Tibial nerve (tissue), 4 donors: ENCODE measurements at regions not wholly inside any gene's neighbourhood (a gene's known extent, or its start where the extent isn't known, plus 50 kb on each side); places are given as distances from the start of the nearest gene placed in this dataset.

Experiments
- DNase-seq, 2 donors: peaks; one replicate each; pipeline ENCODE4 v3.0.0-alpha.2; 2019; ENCODE audit warnings: low spot score in 2 of 2
- H3K27ac ChIP-seq, 4 donors: fragments of 200-600 bp; sonication (generic) in 3 of 4; one replicate each; pipeline ENCODE4 v1.5.1; 2017 to 2019; ENCODE audit warnings: mild to moderate bottlenecking in 1 of 4
- H3K27me3 ChIP-seq, 2 donors: fragments of 200-600 bp; sonication (generic) in 1 of 2; one replicate each; pipeline versions ENCODE4 v1.5.1 to v1.6.0; 2017 to 2019
- H3K36me3 ChIP-seq, 3 donors: fragments of 200-600 bp; sonication (generic); one replicate each; pipeline ENCODE4 v1.5.1; 2018 to 2019
- H3K4me1 ChIP-seq, 4 donors: fragments of 200-600 bp; sonication (generic) in 3 of 4; one replicate each; pipeline ENCODE4 v1.5.1; 2017 to 2019
- H3K4me3 ChIP-seq, 4 donors: fragments of 200-600 bp; sonication (generic) in 3 of 4; one replicate each; pipeline ENCODE4 v1.5.1; 2017 to 2019; ENCODE audit warnings: mild to moderate bottlenecking in 1 of 4, moderate library complexity in 1 of 4
- H3K9me3 ChIP-seq, 4 donors: fragments of 200-600 bp; sonication (generic) in 3 of 4; one replicate each; pipeline ENCODE4 v1.5.1; 2017 to 2019
- CTCF ChIP-seq, 5 experiments: fragments of 200-600 bp in 3 of 5; fragments of 450-650 bp in 2 of 5; sonication (generic) in 3 of 5; IDR thresholded peaks; one replicate each; pipeline ENCODE4 v1.5.1; 2016 to 2019; ENCODE audit warnings: antibody characterized with exemption in 5 of 5, mild to moderate bottlenecking in 3 of 5, moderate library complexity in 2 of 5
- EP300 ChIP-seq, 2 donors: sonication (generic); formaldehyde crosslinking; IDR thresholded peaks; one replicate each; pipeline ENCODE4 v1.6.1; 2017; ENCODE audit warnings: antibody characterized with exemption in 2 of 2, mild to moderate bottlenecking in 1 of 2
- POLR2A ChIP-seq, 2 donors: fragments of 450-650 bp; IDR thresholded peaks; one replicate each; pipeline ENCODE4 v1.6.1; 2017; ENCODE audit warnings: antibody characterized with exemption in 2 of 2, mild to moderate bottlenecking in 2 of 2, moderate library complexity in 2 of 2
- WGBS, 2 donors: methylation state at CpG; one replicate each; pipeline ENCODE4 v1.1.5; 2018; 5-methylcytosine and 5-hydroxymethylcytosine counted together

- DNase-seq, result no peak
- no peak for TF ChIP-seq CTCF (IDR thresholded peaks at IDR 0.05)
- no peak for TF ChIP-seq POLR2A (IDR thresholded peaks at IDR 0.05)
- no peak for TF ChIP-seq EP300 (IDR thresholded peaks at IDR 0.05)
- no peak overlapping the region for H3K27ac ChIP-seq
These were observed 158.4 kb upstream of the MAGI3 start for GRCh38 chr1:113231866-113232265.

GRCh38 chr1:113233441-113233840, 156.9 kb upstream of the MAGI3 start:
- Histone ChIP-seq H3K4me1 (no peaks in the 10 kb centered on the region), H3K27me3 (no peaks in the 10 kb centered on the region), H3K36me3 (no peaks in the 10 kb centered on the region), H3K4me3 (no peak overlapping the region), H3K9me3 (no peaks in the 10 kb centered on the region), H3K27ac (no peak overlapping the region)
- 70 to 73% methylated on average over 5 of the region's 5 CpGs for WGBS, 2 donors
- TF ChIP-seq CTCF (IDR thresholded peaks at IDR 0.05) (no peak), POLR2A (IDR thresholded peaks at IDR 0.05) (no peak), EP300 (IDR thresholded peaks at IDR 0.05) (no peak)
- no peak for DNase-seq

More at GRCh38 chr1:113231866-113232265, 158.4 kb upstream of the MAGI3 start:
- 66 to 75% methylated on average over 13 of the region's 13 CpGs for WGBS, 2 donors
- Histone ChIP-seq H3K4me3 (no peak overlapping the region), H3K4me1 (no peaks in the 10 kb centered on the region), H3K27me3 (no peaks in the 10 kb centered on the region), H3K36me3 (no peaks in the 10 kb centered on the region), H3K9me3 (no peaks in the 10 kb centered on the region)

- H3K9me3 ChIP-seq, result no peaks in the 10 kb centered on the region
- no peak overlapping the region for H3K4me3 ChIP-seq
- H3K36me3 ChIP-seq, result no peaks in the 10 kb centered on the region
- no peaks in the 10 kb centered on the region for H3K27me3 ChIP-seq
- no peaks in the 10 kb centered on the region for H3K4me1 ChIP-seq
- 74 to 75% methylated on average over 2 of the region's 2 CpGs for WGBS, 2 donors
- H3K27ac ChIP-seq, result no peak overlapping the region
- DNase-seq, result no peak
- no peak for TF ChIP-seq EP300 (IDR thresholded peaks at IDR 0.05)
- no peak for TF ChIP-seq CTCF (IDR thresholded peaks at IDR 0.05)
- no peak for TF ChIP-seq POLR2A (IDR thresholded peaks at IDR 0.05)
These were observed 149.1 kb upstream of the MAGI3 start for GRCh38 chr1:113241237-113241636.

GRCh38 chr1:113242481-113242880, 147.8 kb upstream of the MAGI3 start:
- no peak overlapping the region for H3K27ac ChIP-seq
- no peak overlapping the region for H3K4me3 ChIP-seq
- no peaks in the 10 kb centered on the region for H3K4me1 ChIP-seq
- no peak for TF ChIP-seq CTCF (IDR thresholded peaks at IDR 0.05)
- TF ChIP-seq EP300 (IDR thresholded peaks at IDR 0.05), result no peak
- TF ChIP-seq POLR2A (IDR thresholded peaks at IDR 0.05), result no peak
- H3K27me3 ChIP-seq, result no peaks in the 10 kb centered on the region
- WGBS, 2 donors, result 50 to 64% methylated on average over 5 of the region's 5 CpGs
- no peaks in the 10 kb centered on the region for H3K9me3 ChIP-seq
- DNase-seq, result no peak
- no peaks in the 10 kb centered on the region for H3K36me3 ChIP-seq

GRCh38 chr1:113243529-113243928, 146.8 kb upstream of the MAGI3 start:
- Histone ChIP-seq H3K4me3 (no peak overlapping the region), H3K4me1 (no peaks in the 10 kb centered on the region)
- WGBS, 2 donors, result 65 to 73% methylated on average over 2 of the region's 2 CpGs

More at GRCh38 chr1:113243529-113243928, 146.8 kb upstream of the MAGI3 start:
- Histone ChIP-seq H3K27me3 (no peaks in the 10 kb centered on the region), H3K9me3 (no peaks in the 10 kb centered on the region), H3K27ac (no peak overlapping the region), H3K36me3 (no peaks in the 10 kb centered on the region)
- no peak for TF ChIP-seq EP300 (IDR thresholded peaks at IDR 0.05)
- TF ChIP-seq POLR2A (IDR thresholded peaks at IDR 0.05), result no peak
- TF ChIP-seq CTCF (IDR thresholded peaks at IDR 0.05), result no peak
- DNase-seq, result no peak
